HL-60 (cell line): ENCODE measurements at regions not wholly inside any gene's neighbourhood (a gene's known extent, or its start where the extent isn't known, plus 50 kb on each side); places are given as distances from the start of the nearest gene placed in this dataset.

Source experiments
- CTCF ChIP-seq: IDR thresholded peaks from one replicate; pipeline ENCODE4 v1.5.1; 2011; ENCODE audit warnings: low read length, control low read depth, inconsistent platforms; ENCODE audit not compliant: insufficient read depth
- POLR2AphosphoS5 ChIP-seq: IDR thresholded peaks from 2 replicates; pipeline ENCODE4 v1.6.1; 2012; ENCODE audit warnings: low read depth
- SPI1 ChIP-seq: IDR thresholded peaks from 2 replicates; pipeline ENCODE4 v1.6.1; 2012; ENCODE audit warnings: low read depth, mild to moderate bottlenecking, borderline replicate concordance

GRCh38 chr9:107215381-107215780, 67.7 kb upstream of the RAD23B start:
- TF ChIP-seq CTCF (no peak), SPI1 (no peak), POLR2AphosphoS5 (no peak)
